ENCODE measurements at regions not wholly inside any gene's neighbourhood (a gene's known extent, or its start where the extent isn't known, plus 50 kb on each side); places are given as distances from the start of the nearest gene placed in this dataset.
A peak's percentile ranks its signal among the peaks of the same experiment; 100 is the strongest.

GRCh38 chrX:10073671-10074070 is 83.1 kb upstream of the CLCN4 start:
- no peak for ATAC-seq

DNA sequence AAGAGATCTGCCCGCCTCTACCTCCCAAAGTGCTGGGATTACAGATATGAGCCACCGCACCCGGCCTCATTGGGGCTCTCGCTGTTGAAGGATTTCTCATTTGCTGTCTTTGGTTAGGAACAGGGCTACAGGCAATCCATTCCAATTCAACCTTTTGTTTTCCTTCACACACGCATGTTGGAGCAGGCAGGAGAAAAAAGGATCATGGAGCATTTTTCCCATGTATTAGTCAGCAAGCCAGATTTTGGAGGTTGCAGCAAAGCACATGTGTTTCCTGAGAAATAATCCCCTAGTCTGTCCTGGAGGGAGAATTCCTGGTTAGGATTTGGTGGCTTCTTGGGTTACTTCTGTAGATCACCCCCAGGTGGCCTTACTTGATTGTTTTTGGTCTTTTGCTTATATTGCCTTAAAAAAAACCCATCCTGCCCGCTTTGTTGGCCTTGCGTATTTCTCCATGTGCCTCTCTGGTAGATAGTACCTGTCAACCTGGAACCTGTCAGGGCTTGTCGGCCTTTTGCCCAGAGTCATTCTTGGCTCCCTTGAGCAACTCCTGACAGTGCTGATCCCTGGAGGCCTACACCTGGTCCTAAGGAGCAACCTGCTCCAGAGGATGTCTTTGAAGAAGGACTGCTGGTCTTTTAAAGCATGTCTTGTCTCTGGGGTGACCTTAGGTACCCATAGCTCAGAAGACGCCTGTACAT is 82.4 kb upstream of the CLCN4 start:
- TF ChIP-seq, protein P1, sequence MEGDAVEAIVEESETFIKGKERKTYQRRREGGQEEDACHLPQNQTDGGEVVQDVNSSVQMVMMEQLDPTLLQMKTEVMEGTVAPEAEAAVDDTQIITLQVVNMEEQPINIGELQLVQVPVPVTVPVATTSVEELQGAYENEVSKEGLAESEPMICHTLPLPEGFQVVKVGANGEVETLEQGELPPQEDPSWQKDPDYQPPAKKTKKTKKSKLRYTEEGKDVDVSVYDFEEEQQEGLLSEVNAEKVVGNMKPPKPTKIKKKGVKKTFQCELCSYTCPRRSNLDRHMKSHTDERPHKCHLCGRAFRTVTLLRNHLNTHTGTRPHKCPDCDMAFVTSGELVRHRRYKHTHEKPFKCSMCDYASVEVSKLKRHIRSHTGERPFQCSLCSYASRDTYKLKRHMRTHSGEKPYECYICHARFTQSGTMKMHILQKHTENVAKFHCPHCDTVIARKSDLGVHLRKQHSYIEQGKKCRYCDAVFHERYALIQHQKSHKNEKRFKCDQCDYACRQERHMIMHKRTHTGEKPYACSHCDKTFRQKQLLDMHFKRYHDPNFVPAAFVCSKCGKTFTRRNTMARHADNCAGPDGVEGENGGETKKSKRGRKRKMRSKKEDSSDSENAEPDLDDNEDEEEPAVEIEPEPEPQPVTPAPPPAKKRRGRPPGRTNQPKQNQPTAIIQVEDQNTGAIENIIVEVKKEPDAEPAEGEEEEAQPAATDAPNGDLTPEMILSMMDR (IDR thresholded peaks at IDR 0.05), result no peak
- no peak for ATAC-seq
- 90 to 98% (median 94%) methylated on average over 8 to 9 of the region's 9 CpGs for WGBS, 3 donors
- H3K4me3 ChIP-seq, result no peak overlapping the region
- no peaks in the 10 kb centered on the region for H3K27me3 ChIP-seq (ENCODE audit: insufficient read depth in 3 of 3, low read length in 2 of 3)
- peaks cover 0 to 9% of the 10 kb centered on the region in 2 donors for H3K36me3 ChIP-seq (ENCODE audit: insufficient read depth in 1 of 2, low read depth in 1 of 2)
- no peaks in the 10 kb centered on the region for H3K4me1 ChIP-seq
- intact Hi-C loops (cut with DNase I), result no loop called here
- DNase-seq, result no peak
- no peaks in the 10 kb centered on the region for H3K9me3 ChIP-seq
- H3K27ac ChIP-seq, result no peak overlapping the region

More at GRCh38 chrX:10073671-10074070, 83.1 kb upstream of the CLCN4 start:
- intact Hi-C loops (cut with DNase I), result no loop called here
- DNase-seq, result no peak
- WGBS, 3 donors, result 61 to 100% (median 89%) methylated on average over 1 of the region's 1 CpG
- Histone ChIP-seq H3K9me3 (no peaks in the 10 kb centered on the region), H3K27ac (no peak overlapping the region), H3K4me1 (no peaks in the 10 kb centered on the region), H3K4me3 (no peak overlapping the region), H3K36me3 (ENCODE audit: insufficient read depth in 1 of 2, low read depth in 1 of 2) (peaks cover 0 to 4% of the 10 kb centered on the region in 2 donors), H3K27me3 (ENCODE audit: insufficient read depth in 3 of 3, low read length in 2 of 3) (no peaks in the 10 kb centered on the region)
- TF ChIP-seq, protein P1 (IDR thresholded peaks at IDR 0.05), result no peak

DNA sequence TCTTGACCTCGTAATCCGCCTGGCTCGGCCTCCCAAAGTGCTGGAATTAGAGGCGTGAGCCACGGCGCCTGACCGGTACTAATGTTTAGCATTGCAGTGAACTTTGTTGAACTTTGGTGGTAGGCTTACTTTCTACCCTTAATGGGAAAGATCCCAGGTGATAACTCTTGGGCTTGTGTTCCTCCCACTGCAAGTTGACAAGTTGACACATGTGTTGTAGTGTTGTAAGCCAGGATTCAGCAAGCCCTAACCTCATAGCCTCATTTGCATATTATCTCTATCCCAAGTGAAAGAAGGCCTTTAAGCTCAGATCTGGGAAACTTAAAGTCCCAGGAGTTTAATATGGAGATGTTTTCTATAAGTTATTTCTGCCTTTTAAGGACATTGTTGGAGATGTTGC is 80.0 kb upstream of the CLCN4 start:
- intact Hi-C loops (cut with DNase I), result no loop called here
- WGBS, 3 donors, result 93 to 96% (median 93%) methylated on average over 7 of the region's 7 CpGs

DNA sequence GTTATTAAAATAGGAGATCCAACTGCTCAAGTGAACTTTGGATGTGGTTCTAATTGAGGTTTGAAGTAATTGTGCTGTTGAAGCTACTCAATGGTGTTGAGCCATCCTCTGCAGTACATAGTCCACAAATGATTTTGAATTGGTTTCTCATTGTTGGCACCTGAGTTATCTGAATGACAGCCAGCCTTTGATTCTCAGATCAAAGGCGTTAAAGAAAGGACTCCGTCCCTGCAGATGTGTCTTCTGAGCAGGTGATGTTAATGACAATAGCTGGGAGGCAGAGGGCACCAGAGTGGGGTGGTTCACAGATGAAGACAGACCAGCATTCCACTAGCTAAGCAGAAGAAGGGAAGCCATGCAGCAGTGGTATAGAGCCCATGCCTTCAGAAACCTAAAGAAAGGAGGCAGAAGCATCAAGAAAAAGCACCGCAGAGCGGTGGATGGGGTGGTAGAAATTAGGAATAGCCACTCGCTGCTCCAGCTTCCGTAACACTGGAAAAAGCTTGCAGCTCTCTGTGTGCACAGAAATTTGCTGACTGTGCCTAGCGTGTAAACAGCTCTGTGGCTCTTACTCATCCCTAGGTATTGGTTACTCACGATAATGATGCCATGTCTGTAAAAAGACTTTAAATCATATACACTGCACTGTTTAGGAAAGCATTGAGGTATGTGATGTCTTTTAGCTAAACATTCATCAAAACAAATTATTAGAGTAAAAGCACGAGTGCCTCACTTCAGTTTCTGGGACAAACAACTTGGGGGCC is 79.2 kb upstream of the CLCN4 start:
- H3K4me3 ChIP-seq, result no peak overlapping the region
- WGBS, 3 donors, result 85 to 95% (median 92%) methylated on average over 9 of the region's 9 CpGs
- H3K36me3 ChIP-seq (ENCODE audit: insufficient read depth in 1 of 2, low read depth in 1 of 2), result peaks cover 0 to 23% of the 10 kb centered on the region in 2 donors
- H3K27ac ChIP-seq, result no peak overlapping the region
- no peaks in the 10 kb centered on the region for H3K4me1 ChIP-seq
- no peaks in the 10 kb centered on the region for H3K9me3 ChIP-seq
- no peak for DNase-seq
- TF ChIP-seq, protein P1 (IDR thresholded peaks at IDR 0.05), result no peak
- H3K27me3 ChIP-seq (ENCODE audit: insufficient read depth in 3 of 3, low read length in 2 of 3), result no peaks in the 10 kb centered on the region
- ATAC-seq, result peak in 1 of 4 donors; percentile 49
- intact Hi-C loops (cut with DNase I), result no loop called here

More for the DNA sequence above, 80.0 kb upstream of the CLCN4 start:
- DNase-seq (no peak), ATAC-seq (no peak)
- Histone ChIP-seq H3K36me3 (ENCODE audit: insufficient read depth in 1 of 2, low read depth in 1 of 2) (peaks cover 0 to 23% of the 10 kb centered on the region in 2 donors), H3K9me3 (no peaks in the 10 kb centered on the region), H3K4me3 (no peak overlapping the region), H3K27ac (no peak overlapping the region), H3K4me1 (no peaks in the 10 kb centered on the region), H3K27me3 (ENCODE audit: insufficient read depth in 3 of 3, low read length in 2 of 3) (no peaks in the 10 kb centered on the region)
- TF ChIP-seq, protein P1 (IDR thresholded peaks at IDR 0.05), result no peak
